Heart left ventricle (tissue), 13 donors: ENCODE measurements at regions not wholly inside any gene's neighbourhood (a gene's known extent, or its start where the extent isn't known, plus 50 kb on each side); places are given as distances from the start of the nearest gene placed in this dataset.

ENCODE experiments used
- POLR2A ChIP-seq, 2 donors: fragments of 450-650 bp; IDR thresholded peaks; one replicate each; pipeline ENCODE4 v1.6.1; 2017; ENCODE audit warnings: antibody characterized with exemption in 2 of 2, mild to moderate bottlenecking in 2 of 2, moderate library complexity in 2 of 2
- TF ChIP-seq, protein P1 (sequence below), 12 donors: fragments of 200-600 bp; sonication (generic) in 4 of 12; IDR thresholded peaks; one replicate each; pipeline versions ENCODE4 v1.5.0 to v1.8.0; 2018 to 2022; ENCODE audit warnings: antibody characterized with exemption in 12 of 12, mild to moderate bottlenecking in 5 of 12
- donor health status: ischemic (EF 13 %, LVEDD 7.1; RV severe dilation, severe dysfunction).
- donor health status: DM: no; HTN: yes; CAD: no.
- donor health status: DM: no; HTN: no; CAD: no.
- donor health status: ischemic (EF 25% LVEDD 6.9; RV normal size, moderate dysfunction).
- donor health status: ischemic (EF 25% LVEDD 5.7; RV mildly dilated, moderate dysfunction).
- donor health status: ischemic (EF 35%, LVEDD 5.7; RV mildly dilated, moderate dysfunction).
- donor health status: nonischemic (EF 11% LVEDD 7.7; RV severe dilation, severe dysfunction).
- donor health status: DM: yes; HTN: yes; CAD: no.
- donor health status: PGD.
- donor health status: ischemic (EF 29% LVEDD 5.4; RV normal size, mild dysfunction).
- donor health status: nonischemic (EF 23%, LVEDD 6.1; RV moderate dilation, normal function).

DNA sequence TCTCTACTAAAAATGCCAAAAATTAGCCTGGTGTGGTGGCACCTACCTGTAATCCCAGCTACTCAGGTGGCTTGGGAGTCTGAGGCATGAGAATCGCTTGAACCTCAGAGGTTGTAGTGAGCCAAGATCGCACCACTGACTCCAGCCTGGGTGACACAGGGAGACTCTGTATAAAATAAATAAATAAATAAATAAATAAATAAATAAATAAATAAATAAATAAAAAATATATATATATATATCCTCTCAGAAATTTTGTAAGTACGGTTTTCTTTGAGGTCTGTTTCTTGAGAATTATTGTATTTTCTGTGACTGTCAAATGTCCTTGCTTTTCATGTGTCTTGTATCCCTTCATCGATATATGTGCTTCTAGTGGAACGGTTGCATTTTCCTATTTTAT lies 406.9 kb upstream of the FIGN start:
- TF ChIP-seq, protein P1, sequence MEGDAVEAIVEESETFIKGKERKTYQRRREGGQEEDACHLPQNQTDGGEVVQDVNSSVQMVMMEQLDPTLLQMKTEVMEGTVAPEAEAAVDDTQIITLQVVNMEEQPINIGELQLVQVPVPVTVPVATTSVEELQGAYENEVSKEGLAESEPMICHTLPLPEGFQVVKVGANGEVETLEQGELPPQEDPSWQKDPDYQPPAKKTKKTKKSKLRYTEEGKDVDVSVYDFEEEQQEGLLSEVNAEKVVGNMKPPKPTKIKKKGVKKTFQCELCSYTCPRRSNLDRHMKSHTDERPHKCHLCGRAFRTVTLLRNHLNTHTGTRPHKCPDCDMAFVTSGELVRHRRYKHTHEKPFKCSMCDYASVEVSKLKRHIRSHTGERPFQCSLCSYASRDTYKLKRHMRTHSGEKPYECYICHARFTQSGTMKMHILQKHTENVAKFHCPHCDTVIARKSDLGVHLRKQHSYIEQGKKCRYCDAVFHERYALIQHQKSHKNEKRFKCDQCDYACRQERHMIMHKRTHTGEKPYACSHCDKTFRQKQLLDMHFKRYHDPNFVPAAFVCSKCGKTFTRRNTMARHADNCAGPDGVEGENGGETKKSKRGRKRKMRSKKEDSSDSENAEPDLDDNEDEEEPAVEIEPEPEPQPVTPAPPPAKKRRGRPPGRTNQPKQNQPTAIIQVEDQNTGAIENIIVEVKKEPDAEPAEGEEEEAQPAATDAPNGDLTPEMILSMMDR (IDR thresholded peaks at IDR 0.05) = no peak
- no peak for TF ChIP-seq POLR2A (IDR thresholded peaks at IDR 0.05)
